BE2C (cell line): ENCODE measurements at regions not wholly inside any gene's neighbourhood (a gene's known extent, or its start where the extent isn't known, plus 50 kb on each side); places are given as distances from the start of the nearest gene placed in this dataset.
"Not testable (repeated sequence)": the region's sequence is repeated elsewhere in the genome, so short reads cannot be mapped to it uniquely, and the experiment has no call there.

Experiments used
- DNase-seq: peaks from one replicate; pipeline ENCODE4 v3.0.0-alpha.2; 2020
- H3K27me3 ChIP-seq: fragments of 250-450 bp; sonication (Bioruptor Pico); 2 replicates; pipeline ENCODE4 v1.5.1; 2020; ENCODE audit warnings: mild to moderate bottlenecking
- H3K36me3 ChIP-seq: fragments of 250-450 bp; sonication (Bioruptor Pico); 2 replicates; pipeline ENCODE4 v1.5.1; 2020; ENCODE audit warnings: mild to moderate bottlenecking
- H3K4me1 ChIP-seq: fragments of 250-450 bp; sonication (Bioruptor Pico); 2 replicates; pipeline ENCODE4 v1.5.1; 2020
- H3K4me3 ChIP-seq: 2 replicates; pipeline ENCODE4 v1.5.1; 2011; ENCODE audit warnings: low read depth, low read length
- H3K9me3 ChIP-seq: fragments of 250-450 bp; sonication (Bioruptor Pico); 2 replicates; pipeline ENCODE4 v1.5.1; 2020
- TF ChIP-seq, protein P1 (sequence below): IDR thresholded peaks from 2 replicates; pipeline ENCODE4 v1.5.1; 2012; ENCODE audit warnings: mild to moderate bottlenecking, low read depth, low read length

DNA sequence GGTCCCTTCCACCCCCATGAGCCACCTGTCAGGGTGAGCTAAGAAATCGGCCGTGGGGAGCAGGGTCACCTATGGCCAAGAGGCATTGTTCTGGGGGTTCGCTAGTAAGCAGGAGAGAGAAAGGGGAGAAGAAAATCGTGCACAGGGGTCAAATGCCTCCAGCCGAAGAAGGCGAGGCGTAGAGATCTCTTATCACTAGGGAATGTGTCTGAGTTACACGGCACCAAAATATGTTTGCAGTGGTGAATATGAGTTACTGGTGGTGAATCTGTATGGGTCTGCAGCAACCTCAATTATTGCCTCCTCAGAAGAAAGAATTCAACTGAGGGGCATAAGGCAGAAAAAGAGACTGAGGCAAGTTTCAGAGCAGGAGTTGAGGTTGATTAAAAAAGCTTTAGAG, 54.2 kb upstream of the RABGAP1L start:
- TF ChIP-seq, protein P1, sequence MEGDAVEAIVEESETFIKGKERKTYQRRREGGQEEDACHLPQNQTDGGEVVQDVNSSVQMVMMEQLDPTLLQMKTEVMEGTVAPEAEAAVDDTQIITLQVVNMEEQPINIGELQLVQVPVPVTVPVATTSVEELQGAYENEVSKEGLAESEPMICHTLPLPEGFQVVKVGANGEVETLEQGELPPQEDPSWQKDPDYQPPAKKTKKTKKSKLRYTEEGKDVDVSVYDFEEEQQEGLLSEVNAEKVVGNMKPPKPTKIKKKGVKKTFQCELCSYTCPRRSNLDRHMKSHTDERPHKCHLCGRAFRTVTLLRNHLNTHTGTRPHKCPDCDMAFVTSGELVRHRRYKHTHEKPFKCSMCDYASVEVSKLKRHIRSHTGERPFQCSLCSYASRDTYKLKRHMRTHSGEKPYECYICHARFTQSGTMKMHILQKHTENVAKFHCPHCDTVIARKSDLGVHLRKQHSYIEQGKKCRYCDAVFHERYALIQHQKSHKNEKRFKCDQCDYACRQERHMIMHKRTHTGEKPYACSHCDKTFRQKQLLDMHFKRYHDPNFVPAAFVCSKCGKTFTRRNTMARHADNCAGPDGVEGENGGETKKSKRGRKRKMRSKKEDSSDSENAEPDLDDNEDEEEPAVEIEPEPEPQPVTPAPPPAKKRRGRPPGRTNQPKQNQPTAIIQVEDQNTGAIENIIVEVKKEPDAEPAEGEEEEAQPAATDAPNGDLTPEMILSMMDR: no peak
- H3K4me1 ChIP-seq: no peaks in the 10 kb centered on the region
- H3K27me3 ChIP-seq: no peaks in the 10 kb centered on the region
- no peak overlapping the region for H3K4me3 ChIP-seq
- no peak for DNase-seq
- H3K36me3 ChIP-seq: no peaks in the 10 kb centered on the region
- no peaks in the 10 kb centered on the region for H3K9me3 ChIP-seq

DNA sequence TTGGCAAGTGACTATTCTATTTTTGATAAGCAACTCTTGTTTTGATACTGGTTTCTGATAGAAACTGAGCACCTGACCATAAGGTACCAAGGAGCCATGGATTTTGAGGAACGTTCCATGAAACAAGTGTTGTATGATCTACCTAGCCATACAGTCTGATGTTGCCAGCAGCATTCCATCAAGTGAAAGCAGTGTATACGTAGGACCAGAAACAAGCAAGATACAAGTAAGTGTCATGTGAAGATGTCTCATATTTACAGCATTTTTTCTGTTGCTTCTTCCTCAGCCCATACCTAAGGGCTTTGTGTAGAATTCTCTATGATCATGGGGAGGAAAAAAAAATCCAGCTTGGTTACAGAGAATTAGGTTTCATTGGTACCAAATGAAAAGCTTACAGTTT, 55.6 kb upstream of the RABGAP1L start:
- no peaks in the 10 kb centered on the region for H3K9me3 ChIP-seq
- no peak for DNase-seq
- no peaks in the 10 kb centered on the region for H3K4me1 ChIP-seq
- no peak overlapping the region for H3K4me3 ChIP-seq
- H3K27me3 ChIP-seq: no peaks in the 10 kb centered on the region
- TF ChIP-seq, protein P1: no peak
- H3K36me3 ChIP-seq: no peaks in the 10 kb centered on the region

DNA sequence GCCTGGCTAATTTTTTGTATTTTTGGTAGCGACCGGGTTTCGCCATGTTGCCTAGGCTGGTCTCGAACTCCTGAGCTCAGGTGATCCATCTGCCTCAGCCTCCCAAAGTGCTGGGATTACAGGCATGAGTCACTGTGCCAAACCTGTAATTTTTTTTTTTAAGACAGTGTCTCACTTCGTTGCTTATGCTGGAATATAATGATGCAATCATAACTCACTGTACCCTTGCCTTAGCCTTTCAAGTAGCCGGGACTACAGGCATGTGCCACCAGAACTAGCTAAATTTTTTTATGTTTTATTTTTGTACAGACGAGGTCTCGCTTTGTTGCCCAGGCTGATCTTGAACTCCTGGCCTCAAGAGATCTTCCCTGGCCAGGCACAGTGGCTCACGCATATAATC, 57.3 kb upstream of the RABGAP1L start:
- H3K36me3 ChIP-seq: not testable (repeated sequence)

DNA sequence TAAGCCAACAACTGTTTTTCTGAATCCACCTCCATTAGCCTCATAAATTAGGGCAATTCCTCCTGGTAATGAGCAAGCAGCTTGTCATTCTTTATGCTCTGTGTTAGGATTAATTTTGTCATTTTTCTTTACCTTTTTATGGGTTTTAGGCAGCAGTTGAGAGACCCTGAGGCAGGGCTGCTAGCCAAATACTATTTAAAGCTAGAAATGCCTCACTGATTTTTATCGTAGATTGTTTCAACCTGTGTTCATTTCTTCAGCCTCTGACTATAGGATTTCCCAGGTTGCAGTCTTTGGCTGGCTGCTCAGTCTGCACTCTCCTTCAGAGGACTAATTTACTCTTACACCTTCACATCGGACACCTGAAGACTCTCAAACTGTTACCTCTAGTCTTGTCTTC, 61.9 kb upstream of the RABGAP1L start:
- H3K4me3 ChIP-seq: no peak overlapping the region
- H3K4me1 ChIP-seq: no peaks in the 10 kb centered on the region
- no peak for DNase-seq
- no peaks in the 10 kb centered on the region for H3K9me3 ChIP-seq
- TF ChIP-seq, protein P1: no peak
- H3K36me3 ChIP-seq: no peaks in the 10 kb centered on the region
- H3K27me3 ChIP-seq: no peaks in the 10 kb centered on the region

More for the DNA sequence above, 57.3 kb upstream of the RABGAP1L start:
- DNase-seq, H3K27me3 ChIP-seq, H3K4me1 ChIP-seq, H3K9me3 ChIP-seq, H3K4me3 ChIP-seq: not testable (repeated sequence)

DNA sequence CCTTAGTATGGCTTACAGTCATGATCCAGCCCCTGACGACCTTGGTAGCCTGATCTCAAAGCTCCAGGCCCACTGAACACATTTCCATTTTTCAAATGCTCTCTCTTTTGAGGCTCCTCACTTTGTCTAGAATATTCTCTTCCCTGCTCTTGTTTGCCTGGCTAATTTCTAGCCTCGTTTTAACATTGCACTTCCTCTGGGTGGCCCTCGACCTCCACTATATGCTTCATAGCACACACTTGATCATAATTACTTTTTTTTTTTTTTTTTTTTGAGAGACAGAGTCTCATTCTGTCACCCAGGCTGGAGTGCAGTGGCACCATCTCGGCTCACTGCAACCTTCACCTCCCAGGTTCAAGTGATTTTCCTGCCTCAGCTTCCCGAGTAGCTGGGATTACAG, 65.5 kb upstream of the RABGAP1L start:
- not testable (repeated sequence) for H3K4me3 ChIP-seq, H3K36me3 ChIP-seq, H3K4me1 ChIP-seq, DNase-seq, H3K27me3 ChIP-seq, H3K9me3 ChIP-seq
- TF ChIP-seq, protein P1: peak; percentile 18; the same call in 1 of the 2 replicates

DNA sequence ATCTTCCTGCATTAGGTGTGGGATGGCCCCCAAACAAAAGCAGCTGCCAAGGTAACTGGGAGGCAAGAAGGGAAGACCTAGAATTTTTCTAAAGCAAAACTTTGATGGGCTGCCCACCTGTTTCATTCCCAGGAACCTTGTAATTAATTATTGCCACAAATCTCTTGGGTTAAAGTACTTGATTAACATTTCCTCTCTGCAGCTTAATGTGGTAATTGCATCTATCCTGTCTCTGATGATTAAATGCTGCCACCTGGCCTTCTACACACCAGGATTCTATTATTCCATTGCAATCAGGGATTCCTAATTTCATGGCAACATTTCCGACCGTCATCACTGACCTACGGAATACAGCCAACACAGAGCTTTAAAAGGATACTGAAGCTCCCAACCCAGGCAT, 68.3 kb upstream of the RC3H1 start:
- no peaks in the 10 kb centered on the region for H3K4me1 ChIP-seq
- H3K36me3 ChIP-seq: no peaks in the 10 kb centered on the region
- no peaks in the 10 kb centered on the region for H3K9me3 ChIP-seq
- no peak for DNase-seq
- H3K27me3 ChIP-seq: no peaks in the 10 kb centered on the region
- TF ChIP-seq, protein P1: no peak
- no peak overlapping the region for H3K4me3 ChIP-seq

DNA sequence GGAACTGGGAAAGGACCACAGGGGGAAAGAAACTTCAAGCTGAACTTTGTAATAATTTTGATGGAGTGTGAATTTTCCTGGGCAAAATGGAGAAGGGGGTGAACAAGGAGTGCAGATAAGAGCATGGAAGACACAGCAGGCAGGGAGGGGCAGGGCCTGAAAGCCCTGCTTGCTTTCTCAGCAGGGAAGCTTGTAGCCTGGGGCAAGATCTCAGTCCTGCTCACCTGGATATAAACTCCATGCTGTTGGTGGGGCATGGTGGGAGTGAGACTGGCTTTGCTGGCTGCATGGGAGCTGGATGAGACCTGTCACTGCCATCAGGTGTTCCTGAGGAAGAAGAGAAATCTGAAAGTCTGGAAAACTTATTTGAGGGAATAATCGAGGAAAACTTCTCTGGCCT, 58.7 kb upstream of the RC3H1 start:
- Histone ChIP-seq H3K9me3 (no peaks in the 10 kb centered on the region), H3K27me3 (no peaks in the 10 kb centered on the region), H3K4me1 (no peaks in the 10 kb centered on the region), H3K4me3 (no peak overlapping the region), H3K36me3 (no peaks in the 10 kb centered on the region)
- TF ChIP-seq, protein P1: no peak
- no peak for DNase-seq
